ENCODE measurements at regions not wholly inside any gene's neighbourhood (a gene's known extent, or its start where the extent isn't known, plus 50 kb on each side); places are given as distances from the start of the nearest gene placed in this dataset.

DNA sequence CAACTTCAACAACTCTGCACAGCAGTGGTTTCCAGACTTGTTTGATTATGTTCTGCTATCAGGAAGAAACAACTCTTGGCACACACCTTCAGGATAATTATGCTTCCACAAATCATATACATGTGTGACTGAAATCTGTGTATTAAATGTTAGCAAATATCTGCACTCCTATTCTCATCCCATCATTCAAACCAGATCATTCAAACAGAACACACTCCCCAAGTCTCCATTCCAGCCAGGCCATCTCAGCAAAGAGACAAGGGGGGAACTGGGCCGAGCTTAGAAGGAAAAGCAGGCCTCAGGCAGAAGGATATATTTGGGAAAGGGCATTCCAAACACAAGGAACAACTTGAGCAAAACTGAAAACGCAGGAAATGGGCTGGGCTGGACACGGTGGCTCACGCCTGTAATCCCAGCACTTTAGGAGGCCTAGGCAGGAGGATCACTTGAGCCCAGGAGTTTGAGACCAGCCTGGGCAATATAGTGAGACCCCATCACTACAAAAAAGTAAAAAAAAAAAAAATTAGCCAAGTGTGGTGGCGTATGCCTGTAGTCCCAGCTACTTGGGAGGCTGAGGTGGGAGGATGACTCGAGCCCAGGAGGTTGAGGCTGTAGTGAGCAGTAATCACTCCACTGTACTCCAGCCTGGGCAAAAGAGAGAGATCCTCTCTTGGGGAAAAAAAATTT, 62.7 kb downstream of the ZFP36L2 start:
- TF ChIP-seq, protein P1, sequence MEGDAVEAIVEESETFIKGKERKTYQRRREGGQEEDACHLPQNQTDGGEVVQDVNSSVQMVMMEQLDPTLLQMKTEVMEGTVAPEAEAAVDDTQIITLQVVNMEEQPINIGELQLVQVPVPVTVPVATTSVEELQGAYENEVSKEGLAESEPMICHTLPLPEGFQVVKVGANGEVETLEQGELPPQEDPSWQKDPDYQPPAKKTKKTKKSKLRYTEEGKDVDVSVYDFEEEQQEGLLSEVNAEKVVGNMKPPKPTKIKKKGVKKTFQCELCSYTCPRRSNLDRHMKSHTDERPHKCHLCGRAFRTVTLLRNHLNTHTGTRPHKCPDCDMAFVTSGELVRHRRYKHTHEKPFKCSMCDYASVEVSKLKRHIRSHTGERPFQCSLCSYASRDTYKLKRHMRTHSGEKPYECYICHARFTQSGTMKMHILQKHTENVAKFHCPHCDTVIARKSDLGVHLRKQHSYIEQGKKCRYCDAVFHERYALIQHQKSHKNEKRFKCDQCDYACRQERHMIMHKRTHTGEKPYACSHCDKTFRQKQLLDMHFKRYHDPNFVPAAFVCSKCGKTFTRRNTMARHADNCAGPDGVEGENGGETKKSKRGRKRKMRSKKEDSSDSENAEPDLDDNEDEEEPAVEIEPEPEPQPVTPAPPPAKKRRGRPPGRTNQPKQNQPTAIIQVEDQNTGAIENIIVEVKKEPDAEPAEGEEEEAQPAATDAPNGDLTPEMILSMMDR (conservative IDR thresholded peaks at IDR 0.05), result no peak
- TF ChIP-seq ZFX (IDR thresholded peaks at IDR 0.05), result no peak
